ENCODE measurements at regions not wholly inside any gene's neighbourhood (a gene's known extent, or its start where the extent isn't known, plus 50 kb on each side); places are given as distances from the start of the nearest gene placed in this dataset.
"Not testable (repeated sequence)": the region's sequence is repeated elsewhere in the genome, so short reads cannot be mapped to it uniquely, and the experiment has no call there.

DNA sequence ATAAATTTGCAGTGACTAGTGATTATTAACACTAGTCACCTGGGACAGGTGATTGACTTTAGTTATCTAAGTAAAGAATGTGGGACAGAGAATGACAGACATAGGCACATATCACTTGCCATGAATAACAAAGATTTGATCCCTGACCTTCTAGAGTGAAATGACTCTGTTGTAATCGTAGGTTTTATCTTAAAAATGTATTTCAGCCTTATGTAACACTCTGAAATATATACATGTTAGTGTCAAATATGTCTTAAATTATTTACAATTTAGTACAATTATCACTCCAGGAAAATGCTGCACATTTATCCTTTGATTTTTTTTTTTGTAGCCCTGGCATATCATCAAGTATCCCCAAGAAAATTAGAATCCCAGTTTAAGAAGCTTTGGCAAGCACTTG lies 186.4 kb upstream of the PTGFR start:
- Histone ChIP-seq H3K4me2 (ENCODE audit: low read length) (no peak overlapping the region), H3K27me3 (ENCODE audit: low read depth, low read length) (no peaks in the 10 kb centered on the region)
- TF ChIP-seq EZH2phosphoT487 (IDR thresholded peaks at IDR 0.05; ENCODE audit: low read depth) = no peak
- TF ChIP-seq, protein P1, sequence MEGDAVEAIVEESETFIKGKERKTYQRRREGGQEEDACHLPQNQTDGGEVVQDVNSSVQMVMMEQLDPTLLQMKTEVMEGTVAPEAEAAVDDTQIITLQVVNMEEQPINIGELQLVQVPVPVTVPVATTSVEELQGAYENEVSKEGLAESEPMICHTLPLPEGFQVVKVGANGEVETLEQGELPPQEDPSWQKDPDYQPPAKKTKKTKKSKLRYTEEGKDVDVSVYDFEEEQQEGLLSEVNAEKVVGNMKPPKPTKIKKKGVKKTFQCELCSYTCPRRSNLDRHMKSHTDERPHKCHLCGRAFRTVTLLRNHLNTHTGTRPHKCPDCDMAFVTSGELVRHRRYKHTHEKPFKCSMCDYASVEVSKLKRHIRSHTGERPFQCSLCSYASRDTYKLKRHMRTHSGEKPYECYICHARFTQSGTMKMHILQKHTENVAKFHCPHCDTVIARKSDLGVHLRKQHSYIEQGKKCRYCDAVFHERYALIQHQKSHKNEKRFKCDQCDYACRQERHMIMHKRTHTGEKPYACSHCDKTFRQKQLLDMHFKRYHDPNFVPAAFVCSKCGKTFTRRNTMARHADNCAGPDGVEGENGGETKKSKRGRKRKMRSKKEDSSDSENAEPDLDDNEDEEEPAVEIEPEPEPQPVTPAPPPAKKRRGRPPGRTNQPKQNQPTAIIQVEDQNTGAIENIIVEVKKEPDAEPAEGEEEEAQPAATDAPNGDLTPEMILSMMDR (IDR thresholded peaks at IDR 0.05; ENCODE audit: low read depth, low read length) = no peak

DNA sequence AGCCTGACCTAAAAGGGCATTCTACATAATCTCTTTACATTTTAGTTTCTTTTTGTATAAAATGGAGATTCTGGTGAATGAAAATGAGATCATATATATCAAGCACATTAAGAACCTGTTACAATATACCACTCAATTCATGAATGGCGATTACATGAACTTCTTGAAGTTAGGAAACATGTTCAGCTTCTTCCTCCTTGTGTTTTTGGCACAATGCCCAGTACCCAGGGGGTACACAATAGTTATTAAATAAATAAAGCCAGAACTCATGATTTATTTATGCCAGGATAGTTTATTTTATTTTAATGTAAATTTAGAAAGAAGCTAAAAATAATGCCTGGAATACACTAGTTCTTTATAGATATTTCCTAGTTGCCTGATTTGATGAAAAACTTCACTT lies 186.0 kb upstream of the PTGFR start:
- Histone ChIP-seq H3K27me3 (ENCODE audit: low read depth, low read length) (no peaks in the 10 kb centered on the region), H3K79me2 (ENCODE audit: low read length) (no peaks in the 10 kb centered on the region), H3K4me2 (ENCODE audit: low read length) (no peak overlapping the region), H3K27ac (ENCODE audit: low read length) (no peak overlapping the region), H3K4me1 (ENCODE audit: low read length) (no peaks in the 10 kb centered on the region), H2AFZ (ENCODE audit: low read depth, low read length) (no peak overlapping the region), H3K9me3 (ENCODE audit: insufficient read depth, low read length) (no peaks in the 10 kb centered on the region), H3K9ac (ENCODE audit: low read length) (no peak overlapping the region), H4K20me1 (ENCODE audit: insufficient read depth, low read length) (no peaks in the 10 kb centered on the region), H3K4me3 (ENCODE audit: low read length) (no peak overlapping the region), H3K36me3 (replicated peaks; ENCODE audit: low read depth, low read length) (no peaks in the 10 kb centered on the region)
- TF ChIP-seq, protein P1 (IDR thresholded peaks at IDR 0.05; ENCODE audit: low read depth, low read length) = no peak
- TF ChIP-seq EZH2phosphoT487 (IDR thresholded peaks at IDR 0.05; ENCODE audit: low read depth) = no peak

More for the DNA sequence above, 186.4 kb upstream of the PTGFR start:
- Histone ChIP-seq H3K9me3 (ENCODE audit: insufficient read depth, low read length) (no peaks in the 10 kb centered on the region), H3K79me2 (ENCODE audit: low read length) (no peaks in the 10 kb centered on the region), H3K27ac (ENCODE audit: low read length) (no peak overlapping the region), H3K4me3 (ENCODE audit: low read length) (no peak overlapping the region), H2AFZ (ENCODE audit: low read depth, low read length) (no peak overlapping the region), H3K9ac (ENCODE audit: low read length) (no peak overlapping the region), H3K36me3 (replicated peaks; ENCODE audit: low read depth, low read length) (no peaks in the 10 kb centered on the region), H4K20me1 (ENCODE audit: insufficient read depth, low read length) (no peaks in the 10 kb centered on the region), H3K4me1 (ENCODE audit: low read length) (no peaks in the 10 kb centered on the region)

DNA sequence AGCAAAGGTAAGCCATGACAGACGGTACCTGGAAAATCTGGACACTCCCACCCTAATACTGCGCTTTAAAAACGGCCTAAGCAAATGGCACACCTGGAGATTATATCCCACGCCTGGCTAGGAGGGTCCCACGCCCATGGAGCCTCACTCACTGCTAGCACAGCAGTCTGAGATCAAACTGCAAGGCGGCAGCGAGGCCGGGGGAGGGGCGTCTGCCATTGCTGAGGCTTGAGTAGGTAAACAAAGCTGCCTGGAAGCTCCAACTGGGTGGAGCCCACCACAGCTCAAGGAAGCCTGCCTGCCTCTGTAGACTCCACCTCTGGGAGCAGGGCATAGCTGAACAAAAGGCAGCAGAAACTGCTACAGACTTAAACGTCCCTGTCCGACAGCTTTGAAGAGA lies 180.5 kb upstream of the PTGFR start:
- not testable (repeated sequence) for H3K27me3 ChIP-seq (ENCODE audit: low read depth, low read length); H3K79me2 ChIP-seq (ENCODE audit: low read length); H2AFZ ChIP-seq (ENCODE audit: low read depth, low read length); H4K20me1 ChIP-seq (ENCODE audit: insufficient read depth, low read length); H3K4me1 ChIP-seq (ENCODE audit: low read length); H3K4me3 ChIP-seq (ENCODE audit: low read length); H3K9me3 ChIP-seq (ENCODE audit: insufficient read depth, low read length); H3K4me2 ChIP-seq (ENCODE audit: low read length); H3K27ac ChIP-seq (ENCODE audit: low read length); H3K9ac ChIP-seq (ENCODE audit: low read length); H3K36me3 ChIP-seq (replicated peaks; ENCODE audit: low read depth, low read length)

DNA sequence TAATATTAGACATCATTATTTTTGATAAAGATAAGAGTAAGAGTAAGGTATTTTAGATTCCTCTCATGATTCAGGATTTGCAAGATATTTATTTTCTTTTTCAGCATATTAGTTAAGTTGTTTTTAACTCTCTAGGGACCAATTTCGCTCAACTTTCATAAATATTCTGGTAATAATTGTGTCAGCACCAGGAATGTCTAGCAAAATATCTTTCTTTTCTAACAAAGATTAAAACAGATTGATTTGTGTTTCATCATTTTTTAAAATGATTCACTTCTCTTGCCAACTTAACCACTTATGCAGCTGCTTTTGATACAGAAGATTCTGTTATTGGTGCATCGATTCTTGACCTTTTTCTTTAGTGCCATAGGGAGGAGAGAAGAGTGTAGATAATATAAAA lies 172.8 kb upstream of the PTGFR start:
- H2AFZ ChIP-seq (ENCODE audit: low read depth, low read length) = no peak overlapping the region
- TF ChIP-seq, protein P1 (IDR thresholded peaks at IDR 0.05; ENCODE audit: low read depth, low read length) = no peak
- TF ChIP-seq EZH2phosphoT487 (IDR thresholded peaks at IDR 0.05; ENCODE audit: low read depth) = no peak

DNA sequence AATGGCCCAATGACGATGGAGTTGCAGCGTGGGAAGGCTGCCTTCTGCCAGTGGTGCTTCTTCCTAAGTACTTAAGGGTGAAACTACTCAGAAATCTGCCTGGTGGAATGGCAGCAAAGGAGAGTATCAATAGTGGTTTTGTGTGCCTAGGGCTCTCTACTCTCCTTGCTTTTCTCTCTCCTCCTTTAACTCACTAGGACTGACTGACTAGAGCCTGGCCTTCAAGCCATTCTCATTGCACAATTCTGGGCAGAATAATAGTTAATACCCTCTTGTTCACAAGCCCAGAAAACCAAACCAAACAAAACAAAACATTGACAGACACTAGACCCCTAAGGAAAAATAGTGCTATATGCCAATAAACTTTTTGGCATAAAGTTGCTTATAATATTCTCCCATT lies 171.2 kb upstream of the PTGFR start:
- Histone ChIP-seq H4K20me1 (ENCODE audit: insufficient read depth, low read length) (no peaks in the 10 kb centered on the region), H3K27me3 (ENCODE audit: low read depth, low read length) (no peaks in the 10 kb centered on the region), H3K36me3 (replicated peaks; ENCODE audit: low read depth, low read length) (no peaks in the 10 kb centered on the region), H3K9ac (ENCODE audit: low read length) (no peak overlapping the region), H3K4me3 (ENCODE audit: low read length) (no peak overlapping the region), H3K79me2 (ENCODE audit: low read length) (no peaks in the 10 kb centered on the region), H3K4me1 (ENCODE audit: low read length) (no peaks in the 10 kb centered on the region), H3K9me3 (ENCODE audit: insufficient read depth, low read length) (no peaks in the 10 kb centered on the region), H2AFZ (ENCODE audit: low read depth, low read length) (no peak overlapping the region), H3K4me2 (ENCODE audit: low read length) (no peak overlapping the region), H3K27ac (ENCODE audit: low read length) (no peak overlapping the region)
- TF ChIP-seq EZH2phosphoT487 (IDR thresholded peaks at IDR 0.05; ENCODE audit: low read depth) = no peak
- TF ChIP-seq, protein P1 (IDR thresholded peaks at IDR 0.05; ENCODE audit: low read depth, low read length) = no peak

More for the DNA sequence above, 172.8 kb upstream of the PTGFR start:
- H3K27me3 ChIP-seq (ENCODE audit: low read depth, low read length) = no peaks in the 10 kb centered on the region
- no peaks in the 10 kb centered on the region for H3K36me3 ChIP-seq (replicated peaks; ENCODE audit: low read depth, low read length)
- H4K20me1 ChIP-seq (ENCODE audit: insufficient read depth, low read length) = no peaks in the 10 kb centered on the region
- H3K4me1 ChIP-seq (ENCODE audit: low read length) = no peaks in the 10 kb centered on the region
- no peak overlapping the region for H3K4me2 ChIP-seq (ENCODE audit: low read length)
- no peaks in the 10 kb centered on the region for H3K9me3 ChIP-seq (ENCODE audit: insufficient read depth, low read length)
- H3K79me2 ChIP-seq (ENCODE audit: low read length) = no peaks in the 10 kb centered on the region
- H3K9ac ChIP-seq (ENCODE audit: low read length) = no peak overlapping the region
- no peak overlapping the region for H3K4me3 ChIP-seq (ENCODE audit: low read length)
- no peak overlapping the region for H3K27ac ChIP-seq (ENCODE audit: low read length)

Measured in OCI-LY3 (cell line).